ENCODE measurements at regions not wholly inside any gene's neighbourhood (a gene's known extent, or its start where the extent isn't known, plus 50 kb on each side); places are given as distances from the start of the nearest gene placed in this dataset.

DNA sequence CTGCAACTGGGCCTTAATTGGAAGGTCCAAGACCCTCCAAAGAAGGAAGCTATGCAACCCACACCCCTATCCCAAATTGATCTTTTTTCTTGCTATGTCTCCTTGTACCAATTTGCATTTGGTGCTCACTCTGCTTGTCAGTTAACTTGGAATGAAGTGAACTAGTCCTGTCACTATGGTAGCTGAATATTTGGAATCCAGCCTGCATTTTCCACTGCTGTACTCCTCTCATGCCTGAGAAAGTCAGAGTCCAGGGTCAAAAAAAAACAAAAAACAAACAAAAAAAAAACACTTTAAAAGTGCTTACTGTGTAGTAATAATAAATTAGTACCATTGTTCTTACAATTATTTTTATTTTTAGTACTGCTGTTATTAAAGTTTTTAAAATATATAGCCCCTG lies 462.8 kb upstream of the SLC8A1 start:
- no peak overlapping the region for H3K4me3 ChIP-seq (ENCODE audit: low read depth in 1 of 3, low read length in 3 of 3)
- TF ChIP-seq HNF4A (conservative IDR thresholded peaks at IDR 0.05) (no peak), GABPA (IDR thresholded peaks at IDR 0.05 in 1 of 2, conservative IDR thresholded peaks at IDR 0.05 in 1 of 2) (no peak), TAF1 (conservative IDR thresholded peaks at IDR 0.05) (no peak), FOXA1 (IDR thresholded peaks at IDR 0.05) (no peak), FOXA2 (IDR thresholded peaks at IDR 0.05) (no peak), JUND (IDR thresholded peaks at IDR 0.05) (no peak), RXRA (IDR thresholded peaks at IDR 0.05) (no peak), NR2F2 (IDR thresholded peaks at IDR 0.05) (no peak), EGR1 (IDR thresholded peaks at IDR 0.05; ENCODE audit: low read depth in 2 of 2) (no peak)
- TF ChIP-seq, protein P1, sequence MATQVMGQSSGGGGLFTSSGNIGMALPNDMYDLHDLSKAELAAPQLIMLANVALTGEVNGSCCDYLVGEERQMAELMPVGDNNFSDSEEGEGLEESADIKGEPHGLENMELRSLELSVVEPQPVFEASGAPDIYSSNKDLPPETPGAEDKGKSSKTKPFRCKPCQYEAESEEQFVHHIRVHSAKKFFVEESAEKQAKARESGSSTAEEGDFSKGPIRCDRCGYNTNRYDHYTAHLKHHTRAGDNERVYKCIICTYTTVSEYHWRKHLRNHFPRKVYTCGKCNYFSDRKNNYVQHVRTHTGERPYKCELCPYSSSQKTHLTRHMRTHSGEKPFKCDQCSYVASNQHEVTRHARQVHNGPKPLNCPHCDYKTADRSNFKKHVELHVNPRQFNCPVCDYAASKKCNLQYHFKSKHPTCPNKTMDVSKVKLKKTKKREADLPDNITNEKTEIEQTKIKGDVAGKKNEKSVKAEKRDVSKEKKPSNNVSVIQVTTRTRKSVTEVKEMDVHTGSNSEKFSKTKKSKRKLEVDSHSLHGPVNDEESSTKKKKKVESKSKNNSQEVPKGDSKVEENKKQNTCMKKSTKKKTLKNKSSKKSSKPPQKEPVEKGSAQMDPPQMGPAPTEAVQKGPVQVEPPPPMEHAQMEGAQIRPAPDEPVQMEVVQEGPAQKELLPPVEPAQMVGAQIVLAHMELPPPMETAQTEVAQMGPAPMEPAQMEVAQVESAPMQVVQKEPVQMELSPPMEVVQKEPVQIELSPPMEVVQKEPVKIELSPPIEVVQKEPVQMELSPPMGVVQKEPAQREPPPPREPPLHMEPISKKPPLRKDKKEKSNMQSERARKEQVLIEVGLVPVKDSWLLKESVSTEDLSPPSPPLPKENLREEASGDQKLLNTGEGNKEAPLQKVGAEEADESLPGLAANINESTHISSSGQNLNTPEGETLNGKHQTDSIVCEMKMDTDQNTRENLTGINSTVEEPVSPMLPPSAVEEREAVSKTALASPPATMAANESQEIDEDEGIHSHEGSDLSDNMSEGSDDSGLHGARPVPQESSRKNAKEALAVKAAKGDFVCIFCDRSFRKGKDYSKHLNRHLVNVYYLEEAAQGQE (IDR thresholded peaks at IDR 0.05) = no peak
- H3K36me3 ChIP-seq (ENCODE audit: control insufficient read depth in 4 of 4, insufficient read depth in 3 of 4, low read depth in 1 of 4, low read length in 3 of 4) = no peaks in the 10 kb centered on the region
- H3K9me3 ChIP-seq (ENCODE audit: control insufficient read depth in 4 of 4, low read length in 3 of 4) = no peaks in the 10 kb centered on the region
- no peak overlapping the region for H3K27ac ChIP-seq (ENCODE audit: low read depth in 1 of 2, low read length in 2 of 2)
- no peaks in the 10 kb centered on the region for H3K4me1 ChIP-seq (ENCODE audit: control insufficient read depth in 4 of 4, insufficient read depth in 4 of 4, low read length in 3 of 4)
- no peaks in the 10 kb centered on the region for H3K27me3 ChIP-seq (ENCODE audit: control insufficient read depth in 4 of 4, insufficient read depth in 4 of 4, low read length in 3 of 4)
- no peak overlapping the region for H3K9ac ChIP-seq (ENCODE audit: low read depth in 1 of 2, low read length in 2 of 2)
- no peak for DNase-seq (ENCODE audit: low spot score)

DNA sequence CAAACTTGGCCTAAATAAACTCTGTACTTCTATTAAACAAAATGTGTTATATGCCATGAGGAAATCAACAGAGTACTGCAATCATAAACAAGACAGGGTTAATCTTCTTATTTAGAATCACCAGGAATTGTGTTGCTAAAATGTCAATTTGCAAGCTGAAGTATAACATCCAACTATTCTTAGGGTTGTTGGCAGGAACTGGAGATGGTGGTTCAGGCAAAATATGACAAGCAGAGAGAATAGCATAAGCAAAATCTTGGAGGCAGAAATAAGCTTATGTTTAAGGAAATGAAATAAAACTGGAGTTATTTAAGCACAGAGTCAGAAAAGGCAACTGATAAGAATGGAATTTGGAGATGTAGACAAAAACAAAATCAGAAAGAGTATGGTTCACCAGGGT lies 463.8 kb upstream of the SLC8A1 start:
- no peak overlapping the region for H3K4me3 ChIP-seq (ENCODE audit: low read depth in 1 of 3, low read length in 3 of 3)
- H3K27ac ChIP-seq (ENCODE audit: low read depth in 1 of 2, low read length in 2 of 2) = no peak overlapping the region
- no peak overlapping the region for H3K9ac ChIP-seq (ENCODE audit: low read depth in 1 of 2, low read length in 2 of 2)
- TF ChIP-seq EGR1 (IDR thresholded peaks at IDR 0.05; ENCODE audit: low read depth in 2 of 2) (no peak), FOXA2 (IDR thresholded peaks at IDR 0.05) (no peak), YY1 (IDR thresholded peaks at IDR 0.05) (no peak), RXRA (IDR thresholded peaks at IDR 0.05) (no peak), JUND (IDR thresholded peaks at IDR 0.05) (no peak), FOXA1 (IDR thresholded peaks at IDR 0.05) (no peak), GABPA (IDR thresholded peaks at IDR 0.05 in 1 of 2, conservative IDR thresholded peaks at IDR 0.05 in 1 of 2) (no peak), RAD21 (IDR thresholded peaks at IDR 0.05) (no peak), NR2F2 (IDR thresholded peaks at IDR 0.05) (no peak), HNF4A (conservative IDR thresholded peaks at IDR 0.05) (no peak)
- TF ChIP-seq, protein P2, sequence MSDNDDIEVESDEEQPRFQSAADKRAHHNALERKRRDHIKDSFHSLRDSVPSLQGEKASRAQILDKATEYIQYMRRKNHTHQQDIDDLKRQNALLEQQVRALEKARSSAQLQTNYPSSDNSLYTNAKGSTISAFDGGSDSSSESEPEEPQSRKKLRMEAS (IDR thresholded peaks at IDR 0.05) = no peak
- TF ChIP-seq, protein P3, sequence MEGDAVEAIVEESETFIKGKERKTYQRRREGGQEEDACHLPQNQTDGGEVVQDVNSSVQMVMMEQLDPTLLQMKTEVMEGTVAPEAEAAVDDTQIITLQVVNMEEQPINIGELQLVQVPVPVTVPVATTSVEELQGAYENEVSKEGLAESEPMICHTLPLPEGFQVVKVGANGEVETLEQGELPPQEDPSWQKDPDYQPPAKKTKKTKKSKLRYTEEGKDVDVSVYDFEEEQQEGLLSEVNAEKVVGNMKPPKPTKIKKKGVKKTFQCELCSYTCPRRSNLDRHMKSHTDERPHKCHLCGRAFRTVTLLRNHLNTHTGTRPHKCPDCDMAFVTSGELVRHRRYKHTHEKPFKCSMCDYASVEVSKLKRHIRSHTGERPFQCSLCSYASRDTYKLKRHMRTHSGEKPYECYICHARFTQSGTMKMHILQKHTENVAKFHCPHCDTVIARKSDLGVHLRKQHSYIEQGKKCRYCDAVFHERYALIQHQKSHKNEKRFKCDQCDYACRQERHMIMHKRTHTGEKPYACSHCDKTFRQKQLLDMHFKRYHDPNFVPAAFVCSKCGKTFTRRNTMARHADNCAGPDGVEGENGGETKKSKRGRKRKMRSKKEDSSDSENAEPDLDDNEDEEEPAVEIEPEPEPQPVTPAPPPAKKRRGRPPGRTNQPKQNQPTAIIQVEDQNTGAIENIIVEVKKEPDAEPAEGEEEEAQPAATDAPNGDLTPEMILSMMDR (IDR thresholded peaks at IDR 0.05; ENCODE audit: low read depth, low read length, missing input control) = no peak
- TF ChIP-seq, protein P4, sequence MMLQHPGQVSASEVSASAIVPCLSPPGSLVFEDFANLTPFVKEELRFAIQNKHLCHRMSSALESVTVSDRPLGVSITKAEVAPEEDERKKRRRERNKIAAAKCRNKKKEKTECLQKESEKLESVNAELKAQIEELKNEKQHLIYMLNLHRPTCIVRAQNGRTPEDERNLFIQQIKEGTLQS (IDR thresholded peaks at IDR 0.05) = no peak
- TF ChIP-seq, protein P5, sequence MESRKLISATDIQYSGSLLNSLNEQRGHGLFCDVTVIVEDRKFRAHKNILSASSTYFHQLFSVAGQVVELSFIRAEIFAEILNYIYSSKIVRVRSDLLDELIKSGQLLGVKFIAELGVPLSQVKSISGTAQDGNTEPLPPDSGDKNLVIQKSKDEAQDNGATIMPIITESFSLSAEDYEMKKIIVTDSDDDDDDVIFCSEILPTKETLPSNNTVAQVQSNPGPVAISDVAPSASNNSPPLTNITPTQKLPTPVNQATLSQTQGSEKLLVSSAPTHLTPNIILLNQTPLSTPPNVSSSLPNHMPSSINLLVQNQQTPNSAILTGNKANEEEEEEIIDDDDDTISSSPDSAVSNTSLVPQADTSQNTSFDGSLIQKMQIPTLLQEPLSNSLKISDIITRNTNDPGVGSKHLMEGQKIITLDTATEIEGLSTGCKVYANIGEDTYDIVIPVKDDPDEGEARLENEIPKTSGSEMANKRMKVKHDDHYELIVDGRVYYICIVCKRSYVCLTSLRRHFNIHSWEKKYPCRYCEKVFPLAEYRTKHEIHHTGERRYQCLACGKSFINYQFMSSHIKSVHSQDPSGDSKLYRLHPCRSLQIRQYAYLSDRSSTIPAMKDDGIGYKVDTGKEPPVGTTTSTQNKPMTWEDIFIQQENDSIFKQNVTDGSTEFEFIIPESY (IDR thresholded peaks at IDR 0.05) = no peak
- H3K36me3 ChIP-seq (ENCODE audit: control insufficient read depth in 4 of 4, insufficient read depth in 3 of 4, low read depth in 1 of 4, low read length in 3 of 4) = no peaks in the 10 kb centered on the region
- H3K27me3 ChIP-seq (ENCODE audit: control insufficient read depth in 4 of 4, insufficient read depth in 4 of 4, low read length in 3 of 4) = no peaks in the 10 kb centered on the region
- no peaks in the 10 kb centered on the region for H3K4me1 ChIP-seq (ENCODE audit: control insufficient read depth in 4 of 4, insufficient read depth in 4 of 4, low read length in 3 of 4)
- DNase-seq (ENCODE audit: low spot score) = no peak
- H3K9me3 ChIP-seq (ENCODE audit: control insufficient read depth in 4 of 4, low read length in 3 of 4) = no peaks in the 10 kb centered on the region
